ENCODE measurements at regions not wholly inside any gene's neighbourhood (a gene's known extent, or its start where the extent isn't known, plus 50 kb on each side); places are given as distances from the start of the nearest gene placed in this dataset.
"Not testable (repeated sequence)": the region's sequence is repeated elsewhere in the genome, so short reads cannot be mapped to it uniquely, and the experiment has no call there.

- no peak for DNase-seq (ENCODE audit: low spot score)
Measured at GRCh38 chr11:42975180-42975529, 336.6 kb upstream of the API5 start.

GRCh38 chr11:42976636-42977217 lies 335.1 kb upstream of the API5 start:
- DNase-seq (ENCODE audit: low spot score), result no peak

- DNase-seq (ENCODE audit: low spot score), result no peak
Measured at GRCh38 chr11:42992594-42992993, 319.2 kb upstream of the API5 start.

GRCh38 chr11:42996421-42997307 lies 315.1 kb upstream of the API5 start:
- DNase-seq (ENCODE audit: low spot score), result no peak

- DNase-seq (ENCODE audit: low spot score), result not testable (repeated sequence)
Measured at GRCh38 chr11:43004879-43005278, 306.9 kb upstream of the API5 start.

- DNase-seq (ENCODE audit: low spot score), result no peak
Measured at GRCh38 chr11:43010042-43010441, 301.8 kb upstream of the API5 start.

GRCh38 chr11:43012606-43013005 lies 299.2 kb upstream of the API5 start:
- no peak for DNase-seq (ENCODE audit: low spot score)

- no peak for DNase-seq (ENCODE audit: low spot score)
Measured at GRCh38 chr11:43021466-43021865, 290.3 kb upstream of the API5 start.

- DNase-seq (ENCODE audit: low spot score), result no peak
Measured at GRCh38 chr11:43034341-43034740, 277.5 kb upstream of the API5 start.

- no peak for DNase-seq (ENCODE audit: low spot score)
Measured at GRCh38 chr11:43035086-43035485, 276.7 kb upstream of the API5 start.

GRCh38 chr11:43053638-43054412 lies 258.0 kb upstream of the API5 start:
- DNase-seq (ENCODE audit: low spot score), result no peak

- DNase-seq (ENCODE audit: low spot score), result no peak
Measured at GRCh38 chr11:43067681-43068080, 244.1 kb upstream of the API5 start.

- no peak for DNase-seq (ENCODE audit: low spot score)
Measured at GRCh38 chr11:43071338-43071737, 240.5 kb upstream of the API5 start.

GRCh38 chr11:43072096-43072495 lies 239.7 kb upstream of the API5 start:
- no peak for DNase-seq (ENCODE audit: low spot score)

- no peak for DNase-seq (ENCODE audit: low spot score)
Measured at GRCh38 chr11:43072911-43073310, 238.9 kb upstream of the API5 start.

- no peak for DNase-seq (ENCODE audit: low spot score)
Measured at GRCh38 chr11:43074810-43075209, 237.0 kb upstream of the API5 start.

GRCh38 chr11:43101113-43101512 lies 210.7 kb upstream of the API5 start:
- DNase-seq (ENCODE audit: low spot score), result no peak

- DNase-seq (ENCODE audit: low spot score), result no peak
Measured at GRCh38 chr11:43116071-43116470, 195.7 kb upstream of the API5 start.

GRCh38 chr11:43119275-43119970 lies 192.4 kb upstream of the API5 start:
- DNase-seq (ENCODE audit: low spot score), result no peak

- no peak for DNase-seq (ENCODE audit: low spot score)
Measured at GRCh38 chr11:43122546-43122945, 189.2 kb upstream of the API5 start.

GRCh38 chr11:43123443-43123842 lies 188.4 kb upstream of the API5 start:
- DNase-seq (ENCODE audit: low spot score), result no peak

- no peak for DNase-seq (ENCODE audit: low spot score)
Measured at GRCh38 chr11:43124272-43124935, 187.4 kb upstream of the API5 start.
